Stimulated activated CD8-positive, alpha-beta memory T cell treated with anti-CD3 and anti-CD28 coated beads, Interleukin-4, amount 100 ng/mL, for 4 hours (primary cell): ENCODE measurements at regions not wholly inside any gene's neighbourhood (a gene's known extent, or its start where the extent isn't known, plus 50 kb on each side); places are given as distances from the start of the nearest gene placed in this dataset.

ENCODE experiments used
- DNase-seq, 2 donors: peaks; one replicate each; pipeline ENCODE4 v3.0.0-alpha.2; 2020; ENCODE audit warnings: low read depth in 2 of 2, low spot score in 1 of 2

DNA sequence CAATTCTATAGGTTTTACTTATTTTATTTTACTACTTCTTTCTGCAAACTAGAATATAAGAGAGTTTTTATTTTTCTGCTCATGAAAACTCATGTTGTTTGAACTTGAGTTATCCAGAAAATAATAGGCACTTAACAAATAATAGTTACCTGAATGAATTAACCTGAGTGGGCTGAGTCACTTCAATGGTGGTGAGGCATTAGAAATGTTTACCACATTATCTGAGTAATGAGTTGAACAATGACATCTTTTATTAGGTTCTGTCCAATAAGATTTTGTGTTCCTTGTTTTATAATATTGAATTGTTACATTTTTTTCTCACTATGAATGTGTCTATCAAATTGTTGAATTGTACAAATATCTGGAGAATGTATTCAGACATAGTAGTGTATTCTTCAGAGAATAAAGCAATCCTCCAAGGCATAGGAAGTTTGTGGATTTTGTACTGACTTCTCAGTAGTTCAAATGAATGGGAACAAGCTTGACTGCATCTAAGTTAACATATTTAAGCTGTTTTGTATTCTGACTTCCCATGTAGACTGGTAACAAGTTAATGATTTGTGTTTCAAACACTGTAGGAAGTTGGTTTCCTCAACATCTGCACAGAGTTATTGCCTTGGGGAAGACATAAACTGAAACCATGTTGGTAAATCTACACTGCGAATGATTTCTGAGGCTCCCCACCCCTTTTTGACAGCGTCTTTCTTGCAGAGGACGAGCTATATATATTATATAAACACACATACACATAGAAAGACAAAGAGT lies 1808.9 kb upstream of the TENM3 start:
- no peak for DNase-seq

GRCh38 chr4:180436361-180436760 lies 1806.8 kb upstream of the TENM3 start:
- DNase-seq = no peak

GRCh38 chr4:180437601-180438000 lies 1805.6 kb upstream of the TENM3 start:
- DNase-seq = no peak

DNA sequence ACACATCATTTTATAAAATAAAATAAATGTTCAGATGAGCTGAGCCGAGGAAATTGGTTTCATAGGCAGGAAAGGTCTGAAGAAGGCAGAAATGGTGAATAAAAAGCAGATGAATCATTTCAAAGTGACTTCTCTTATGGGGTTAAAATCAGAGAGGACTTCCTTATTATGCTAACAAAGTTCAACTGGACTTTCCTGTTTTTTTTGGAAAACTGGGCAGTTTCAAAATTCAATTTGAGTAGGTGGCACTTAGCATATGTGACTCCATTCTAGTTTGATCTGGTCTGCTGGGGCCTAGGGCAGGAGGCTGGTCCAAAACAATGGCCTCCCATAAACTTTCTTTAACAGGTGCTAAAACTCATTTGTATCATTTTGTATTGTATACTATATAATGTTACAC lies 1794.9 kb upstream of the TENM3 start:
- no peak for DNase-seq

- DNase-seq = no peak
These were observed 1793.7 kb upstream of the TENM3 start for GRCh38 chr4:180449395-180449956.

DNA sequence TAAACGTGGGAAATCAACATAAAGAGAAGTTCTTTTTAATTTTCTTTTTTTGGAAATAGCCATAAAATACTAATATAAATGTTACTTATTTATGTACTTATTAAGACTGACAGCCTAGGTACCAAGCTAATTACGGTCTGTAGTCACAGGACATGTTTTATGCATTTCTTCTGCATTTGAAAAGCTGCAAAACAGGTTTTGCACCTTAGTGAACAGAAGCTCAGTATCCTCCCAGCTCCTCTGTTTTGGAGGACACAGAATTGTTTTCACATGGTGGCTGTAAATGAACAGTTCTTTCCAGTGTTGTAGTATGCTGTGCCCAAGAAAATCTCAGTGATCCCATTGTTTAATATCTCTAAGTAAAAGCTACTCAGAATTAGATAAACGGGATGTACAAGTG lies 1788.0 kb upstream of the TENM3 start:
- DNase-seq = no peak

DNA sequence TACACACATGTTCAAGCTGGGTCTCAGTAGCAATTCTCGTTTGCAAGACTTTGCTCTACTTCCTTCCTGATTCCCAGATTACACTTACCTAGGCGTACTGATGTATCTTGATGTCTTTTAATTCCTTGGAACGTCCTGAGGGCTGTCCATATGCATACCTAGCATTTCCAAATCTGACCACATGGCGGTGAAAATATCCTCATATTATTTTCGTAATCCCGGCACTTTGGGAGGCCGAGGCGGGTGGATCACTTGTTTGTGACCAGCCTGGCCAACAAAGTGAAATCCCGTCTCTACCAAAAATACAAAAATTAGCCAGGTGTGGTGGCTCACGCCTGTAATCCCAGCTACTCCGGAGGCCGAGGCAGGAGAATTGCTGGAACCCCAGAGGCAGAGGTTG lies 1786.3 kb upstream of the TENM3 start:
- no peak for DNase-seq

- DNase-seq = no peak
These were observed 1781.1 kb upstream of the TENM3 start for GRCh38 chr4:180462116-180462515.

- DNase-seq = no peak
These were observed 1777.8 kb upstream of the TENM3 start for GRCh38 chr4:180465364-180465763.

DNA sequence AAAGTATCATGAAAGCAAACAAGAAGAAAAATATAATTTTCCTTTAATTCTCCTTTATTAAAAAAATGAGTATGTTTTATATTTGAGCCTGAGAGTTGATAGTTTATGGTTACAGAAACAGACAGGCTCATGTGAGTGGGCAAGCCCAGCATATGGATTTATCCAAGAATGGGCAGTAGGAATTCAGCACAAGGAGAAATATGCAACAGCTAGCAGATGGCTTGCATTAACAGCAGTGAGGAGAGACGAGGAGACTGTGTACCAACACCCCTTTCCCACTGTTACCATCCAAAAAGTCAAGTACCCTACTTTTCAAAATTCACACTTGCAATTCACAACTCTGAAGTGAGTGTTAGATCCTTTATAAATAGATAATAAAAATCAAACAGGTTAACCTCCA lies 1760.2 kb upstream of the TENM3 start:
- no peak for DNase-seq

DNA sequence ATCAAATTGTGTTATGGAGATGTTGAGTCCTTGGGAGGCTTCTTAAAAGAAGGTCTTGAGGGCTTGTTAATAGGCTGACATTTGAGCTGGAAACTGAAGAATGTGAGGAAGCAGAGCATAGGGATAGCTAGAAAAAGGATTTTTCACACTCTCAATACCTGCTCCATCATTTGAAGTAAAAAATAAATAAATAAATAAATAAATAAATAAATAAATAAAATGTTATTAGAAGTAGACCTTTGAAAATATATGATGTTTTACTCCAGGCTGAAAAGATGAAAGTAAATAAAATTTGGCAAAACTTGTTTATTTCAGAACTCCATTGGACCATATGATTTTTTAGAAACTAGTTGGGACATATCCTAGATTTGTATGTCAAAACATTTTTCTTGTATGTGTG lies 1757.8 kb upstream of the TENM3 start:
- DNase-seq = no peak

- no peak for DNase-seq
These were observed 1756.9 kb upstream of the TENM3 start for GRCh38 chr4:180486342-180486741.

DNA sequence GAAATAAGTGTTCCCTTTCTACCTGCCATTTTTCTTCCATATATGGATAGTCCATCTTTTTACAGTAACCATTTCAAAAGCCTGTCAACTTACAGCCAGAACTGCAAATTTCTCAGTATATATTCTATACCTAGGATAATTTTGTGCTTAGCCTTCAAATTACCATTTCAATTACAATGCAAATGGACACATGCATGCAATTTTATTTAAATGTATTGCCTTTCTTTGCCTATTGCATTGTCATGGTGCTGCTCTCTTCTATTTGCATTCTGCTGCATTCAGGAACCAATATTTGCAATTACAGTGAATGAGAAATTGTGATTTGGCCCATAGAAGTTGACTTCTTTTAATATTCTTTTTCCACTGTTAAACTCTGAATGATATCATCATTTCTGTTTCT lies 1753.4 kb upstream of the TENM3 start:
- DNase-seq = no peak

- no peak for DNase-seq
These were observed 1752.0 kb upstream of the TENM3 start for GRCh38 chr4:180491210-180491609.

DNA sequence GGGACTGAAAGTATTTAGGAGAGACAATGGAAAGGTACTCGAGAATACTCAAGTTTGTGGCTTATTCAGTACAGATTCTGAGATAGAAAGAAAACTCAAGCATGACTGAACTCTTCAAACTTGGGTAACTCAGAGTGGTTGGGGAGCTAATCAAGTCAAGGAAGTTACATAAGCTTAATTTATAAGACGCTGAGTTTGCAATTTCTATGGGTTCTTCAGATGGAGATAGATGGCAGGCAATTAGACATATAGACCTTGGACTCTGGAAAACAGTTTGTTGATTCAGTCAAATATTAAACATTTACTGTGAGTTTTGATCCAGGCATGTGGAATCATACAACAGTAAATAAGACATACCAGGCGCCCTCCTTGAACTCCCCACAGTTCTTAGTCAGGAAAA lies 1749.9 kb upstream of the TENM3 start:
- DNase-seq = no peak

DNA sequence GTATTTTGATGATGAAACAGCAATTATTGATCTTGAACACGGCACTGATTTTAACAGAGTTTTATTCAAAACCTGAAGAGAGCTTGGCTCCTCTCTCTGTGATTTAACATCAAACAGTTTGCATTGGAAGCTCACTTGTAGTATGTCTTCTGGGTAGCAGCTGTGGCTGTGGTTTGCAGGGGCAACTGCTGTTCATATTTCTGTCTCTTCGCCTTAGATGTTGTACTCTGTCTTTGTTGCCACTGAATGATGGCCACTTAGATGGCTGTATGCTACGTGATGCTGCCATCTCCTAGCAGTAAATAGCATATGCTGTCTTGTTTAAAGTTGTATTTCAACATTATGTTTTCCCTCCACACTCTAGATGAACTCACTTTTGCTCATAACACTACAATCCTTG lies 1743.0 kb upstream of the TENM3 start:
- no peak for DNase-seq

GRCh38 chr4:180512801-180513475 lies 1730.3 kb upstream of the TENM3 start:
- DNase-seq = no peak

DNA sequence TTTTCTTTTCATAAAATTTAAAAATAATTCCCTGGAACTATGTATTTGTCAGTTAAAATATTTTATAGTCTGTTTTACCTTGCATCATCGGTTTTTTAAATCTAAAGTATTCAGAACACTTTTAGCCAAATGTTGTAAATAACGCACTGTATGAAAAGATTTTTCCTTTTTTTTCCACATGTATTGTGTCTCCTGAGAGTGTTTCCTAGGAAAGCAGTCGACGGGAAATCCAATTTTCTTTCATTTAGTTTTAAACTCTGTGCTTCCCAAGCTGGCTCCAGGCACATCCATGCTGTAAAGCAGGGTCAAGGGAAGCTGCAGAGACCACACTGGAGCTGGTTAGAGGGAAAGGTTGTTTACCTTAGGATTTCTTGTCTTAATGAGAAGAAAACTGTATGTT lies 1724.3 kb upstream of the TENM3 start:
- DNase-seq = no peak

DNA sequence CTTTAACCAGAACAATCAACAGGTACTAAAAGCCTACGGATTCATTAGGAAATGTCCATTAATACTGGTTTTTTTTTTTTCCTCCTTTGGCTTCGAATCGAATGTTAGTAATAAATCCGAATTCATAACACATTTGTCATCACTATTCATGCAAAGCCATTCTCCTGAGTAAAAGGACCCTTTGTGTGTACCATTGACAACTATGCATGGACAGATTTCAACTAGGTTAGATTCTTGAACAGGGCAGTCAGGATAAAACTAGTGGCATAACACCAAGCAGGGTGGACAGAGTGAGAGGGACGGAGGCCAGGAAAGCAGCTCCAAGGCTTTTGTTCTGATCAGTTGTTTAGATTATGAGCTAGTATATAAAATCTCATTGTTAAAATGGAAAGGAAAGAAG lies 1722.0 kb upstream of the TENM3 start:
- DNase-seq = no peak

- no peak for DNase-seq
These were observed 1717.6 kb upstream of the TENM3 start for GRCh38 chr4:180525523-180526077.

GRCh38 chr4:180528003-180528402 lies 1715.2 kb upstream of the TENM3 start:
- no peak for DNase-seq

GRCh38 chr4:180530787-180531186 lies 1712.4 kb upstream of the TENM3 start:
- no peak for DNase-seq
